Glutamatergic neuron (in vitro differentiated cells): ENCODE measurements at regions not wholly inside any gene's neighbourhood (a gene's known extent, or its start where the extent isn't known, plus 50 kb on each side); places are given as distances from the start of the nearest gene placed in this dataset.

Source experiments
- DNase-seq: peaks from one replicate; pipeline ENCODE4 v3.0.0; 2022
- H3K27ac Mint-ChIP-seq: one replicate; pipeline ENCODE4 v1.8.0; 2020; ENCODE audit warnings: mild to moderate bottlenecking, mixed read lengths, inconsistent platforms; ENCODE audit not compliant: unreplicated experiment
- H3K27me3 Mint-ChIP-seq: one replicate; pipeline ENCODE4 v1.8.0; 2020; ENCODE audit warnings: mild to moderate bottlenecking, moderate library complexity, mixed read lengths, inconsistent platforms; ENCODE audit not compliant: unreplicated experiment
- H3K36me3 Mint-ChIP-seq: one replicate; pipeline ENCODE4 v1.8.0; 2020; ENCODE audit warnings: mild to moderate bottlenecking, mixed read lengths, inconsistent platforms; ENCODE audit not compliant: unreplicated experiment
- H3K4me1 Mint-ChIP-seq: one replicate; pipeline ENCODE4 v1.8.0; 2020; ENCODE audit warnings: mild to moderate bottlenecking, low read depth, mixed read lengths, inconsistent platforms; ENCODE audit not compliant: unreplicated experiment
- H3K4me3 Mint-ChIP-seq: one replicate; pipeline ENCODE4 v1.8.0; 2020; ENCODE audit warnings: mild to moderate bottlenecking, mixed read lengths, inconsistent platforms; ENCODE audit not compliant: unreplicated experiment
- H3K9me3 Mint-ChIP-seq: one replicate; pipeline ENCODE4 v1.8.0; 2020; ENCODE audit warnings: mild to moderate bottlenecking, moderate library complexity, mixed read lengths, inconsistent platforms; ENCODE audit not compliant: unreplicated experiment
- CTCF ChIP-seq: fragments of 200-600 bp; sonication (generic); IDR thresholded peaks from one replicate; pipeline ENCODE4 v1.5.0; 2021; ENCODE audit not compliant: partially characterized antibody, unreplicated experiment

- Mint-ChIP-seq H3K36me3 (no peaks in the 10 kb centered on the region), H3K9me3 (no peaks in the 10 kb centered on the region), H3K4me1 (peaks cover 5% of the 10 kb centered on the region), H3K4me3 (no peak overlapping the region), H3K27me3 (no peaks in the 10 kb centered on the region), H3K27ac (no peak overlapping the region)
- no peak for TF ChIP-seq CTCF
- DNase-seq, result no peak
Observed at GRCh38 chr2:150027164-150027563, 439.6 kb upstream of the MMADHC start.

GRCh38 chr2:150023663-150024062, 436.1 kb upstream of the MMADHC start:
- no peaks in the 10 kb centered on the region for H3K36me3 Mint-ChIP-seq

GRCh38 chr2:150023044-150023443, 435.5 kb upstream of the MMADHC start:
- H3K9me3 Mint-ChIP-seq, result no peaks in the 10 kb centered on the region
- no peak for TF ChIP-seq CTCF
- no peaks in the 10 kb centered on the region for H3K4me1 Mint-ChIP-seq
- H3K4me3 Mint-ChIP-seq, result no peak overlapping the region
- H3K27me3 Mint-ChIP-seq, result no peaks in the 10 kb centered on the region
- DNase-seq, result no peak
- H3K27ac Mint-ChIP-seq, result no peak overlapping the region
- no peaks in the 10 kb centered on the region for H3K36me3 Mint-ChIP-seq

More at GRCh38 chr2:150023663-150024062, 436.1 kb upstream of the MMADHC start:
- Mint-ChIP-seq H3K9me3 (no peaks in the 10 kb centered on the region), H3K4me3 (no peak overlapping the region), H3K27me3 (no peaks in the 10 kb centered on the region), H3K4me1 (peaks cover 5% of the 10 kb centered on the region), H3K27ac (no peak overlapping the region)
- TF ChIP-seq CTCF, result no peak
- DNase-seq, result no peak

- no peak overlapping the region for H3K27ac Mint-ChIP-seq
- H3K27me3 Mint-ChIP-seq, result no peaks in the 10 kb centered on the region
- H3K4me1 Mint-ChIP-seq, result no peaks in the 10 kb centered on the region
- no peak overlapping the region for H3K4me3 Mint-ChIP-seq
- no peaks in the 10 kb centered on the region for H3K9me3 Mint-ChIP-seq
- DNase-seq, result no peak
- no peaks in the 10 kb centered on the region for H3K36me3 Mint-ChIP-seq
- TF ChIP-seq CTCF, result no peak
Observed at GRCh38 chr2:150020937-150021673, 433.5 kb upstream of the MMADHC start.

GRCh38 chr2:150020221-150020620, 432.6 kb upstream of the MMADHC start:
- H3K4me1 Mint-ChIP-seq, result no peaks in the 10 kb centered on the region
- H3K27me3 Mint-ChIP-seq, result no peaks in the 10 kb centered on the region
- no peaks in the 10 kb centered on the region for H3K9me3 Mint-ChIP-seq
- TF ChIP-seq CTCF, result no peak
- no peak for DNase-seq
- H3K36me3 Mint-ChIP-seq, result no peaks in the 10 kb centered on the region
- H3K27ac Mint-ChIP-seq, result no peak overlapping the region
- H3K4me3 Mint-ChIP-seq, result no peak overlapping the region
